ENCODE measurements at regions not wholly inside any gene's neighbourhood (a gene's known extent, or its start where the extent isn't known, plus 50 kb on each side); places are given as distances from the start of the nearest gene placed in this dataset.

GRCh38 chr5:87755360-87755759 is 342.6 kb upstream of the CCNH start:
- ChIA-PET CTCF (interaction anchor here (0.7 to 1.2 kb wide), 2 partner anchors 26 to 926 kb away, joined by 3 read pairs; no protein-coding TSS in a partner anchor), POLR2A (no interaction called here)
- DNase-seq (ENCODE audit: low read depth, low spot score), result no peak
- TF ChIP-seq CTCF (IDR thresholded peaks at IDR 0.05; ENCODE audit: insufficient read depth, low read length, missing control alignments), result no peak
- H3K4me3 ChIP-seq (ENCODE audit: low read depth, low read length), result no peak overlapping the region

GRCh38 chr5:87754009-87754757 is 341.5 kb upstream of the CCNH start:
- no peak for TF ChIP-seq CTCF (IDR thresholded peaks at IDR 0.05; ENCODE audit: insufficient read depth, low read length, missing control alignments)
- no peak overlapping the region for H3K4me3 ChIP-seq (ENCODE audit: low read depth, low read length)
- ChIA-PET POLR2A (no interaction called here), CTCF (no interaction called here)
- DNase-seq (ENCODE audit: low read depth, low spot score), result no peak

GRCh38 chr5:87752362-87752761 is 339.6 kb upstream of the CCNH start:
- DNase-seq (ENCODE audit: low read depth, low spot score), result no peak
- POLR2A ChIA-PET, result no interaction called here
- CTCF ChIA-PET, result interaction anchor here (1.5 to 1.7 kb wide), 2 partner anchors 27 to 938 kb away, joined by 4 to 6 read pairs; no protein-coding TSS in a partner anchor
- TF ChIP-seq CTCF (IDR thresholded peaks at IDR 0.05; ENCODE audit: insufficient read depth, low read length, missing control alignments), result no peak
- no peak overlapping the region for H3K4me3 ChIP-seq (ENCODE audit: low read depth, low read length)

GRCh38 chr5:87751824-87752223 is 339.1 kb upstream of the CCNH start:
- no peak for TF ChIP-seq CTCF (IDR thresholded peaks at IDR 0.05; ENCODE audit: insufficient read depth, low read length, missing control alignments)
- POLR2A ChIA-PET, result no interaction called here
- CTCF ChIA-PET, result interaction anchor here (1.5 to 1.7 kb wide), 2 partner anchors 28 to 939 kb away, joined by 4 to 6 read pairs; no protein-coding TSS in a partner anchor
- H3K4me3 ChIP-seq (ENCODE audit: low read depth, low read length), result no peak overlapping the region
- no peak for DNase-seq (ENCODE audit: low read depth, low spot score)

- no peak for TF ChIP-seq CTCF (IDR thresholded peaks at IDR 0.05; ENCODE audit: insufficient read depth, low read length, missing control alignments)
These were observed 334.2 kb upstream of the CCNH start for GRCh38 chr5:87746891-87747377.

GRCh38 chr5:87746341-87746740 is 333.6 kb upstream of the CCNH start:
- POLR2A ChIA-PET, result no interaction called here
- no peak overlapping the region for H3K4me3 ChIP-seq (ENCODE audit: low read depth, low read length)
- CTCF ChIA-PET, result no interaction called here
- no peak for DNase-seq (ENCODE audit: low read depth, low spot score)
- TF ChIP-seq CTCF (IDR thresholded peaks at IDR 0.05; ENCODE audit: insufficient read depth, low read length, missing control alignments), result no peak

More at GRCh38 chr5:87746891-87747377, 334.2 kb upstream of the CCNH start:
- DNase-seq (ENCODE audit: low read depth, low spot score), result no peak
- H3K4me3 ChIP-seq (ENCODE audit: low read depth, low read length), result no peak overlapping the region
- ChIA-PET CTCF (no interaction called here), POLR2A (no interaction called here)
